AG09309 (cell line): ENCODE measurements at regions not wholly inside any gene's neighbourhood (a gene's known extent, or its start where the extent isn't known, plus 50 kb on each side); places are given as distances from the start of the nearest gene placed in this dataset.

Source experiments
- DNase-seq: peaks from one replicate; pipeline ENCODE4 v3.0.0-alpha.2; 2010; ENCODE audit warnings: low read depth
- H3K4me3 ChIP-seq: 2 replicates; pipeline ENCODE4 v1.5.1; 2011; ENCODE audit warnings: mild to moderate bottlenecking, low read depth, low read length, moderate library complexity; ENCODE audit not compliant: control insufficient read depth
- CTCF ChIP-seq: IDR thresholded peaks from 2 replicates; pipeline ENCODE4 v1.5.1; 2011; ENCODE audit warnings: mild to moderate bottlenecking, low read depth, low read length, inconsistent platforms; ENCODE audit not compliant: insufficient read depth, control insufficient read depth; ENCODE audit errors: missing control alignments

- DNase-seq: no peak
- no peak for TF ChIP-seq CTCF
- no peak overlapping the region for H3K4me3 ChIP-seq
These were observed 77.0 kb downstream of the PDCL3 start for GRCh38 chr2:100639588-100640390.

GRCh38 chr2:100640431-100641124 is 77.8 kb downstream of the PDCL3 start:
- DNase-seq: peak; percentile 16
- no peak for TF ChIP-seq CTCF
- no peak overlapping the region for H3K4me3 ChIP-seq

GRCh38 chr2:100641125-100641435 is 78.3 kb downstream of the PDCL3 start:
- TF ChIP-seq CTCF: no peak
- H3K4me3 ChIP-seq: no peak overlapping the region
- no peak for DNase-seq

GRCh38 chr2:100642425-100642824 is 79.6 kb downstream of the PDCL3 start:
- H3K4me3 ChIP-seq: no peak overlapping the region

GRCh38 chr2:100643467-100643866 is 80.7 kb downstream of the PDCL3 start:
- no peak overlapping the region for H3K4me3 ChIP-seq
- TF ChIP-seq CTCF: no peak
- DNase-seq: no peak

More at GRCh38 chr2:100642425-100642824, 79.6 kb downstream of the PDCL3 start:
- DNase-seq: no peak
- no peak for TF ChIP-seq CTCF

GRCh38 chr2:100643906-100644501 is 81.2 kb downstream of the PDCL3 start:
- no peak overlapping the region for H3K4me3 ChIP-seq
- no peak for DNase-seq
- TF ChIP-seq CTCF: no peak
